Myocyte (in vitro differentiated cells): ENCODE measurements at regions not wholly inside any gene's neighbourhood (a gene's known extent, or its start where the extent isn't known, plus 50 kb on each side); places are given as distances from the start of the nearest gene placed in this dataset.

ENCODE experiments used
- DNase-seq: peaks from one replicate; pipeline ENCODE4 v3.0.0-alpha.2; 2012; ENCODE audit warnings: low read depth

GRCh38 chr5:171578829-171579491, 159.5 kb downstream of the FGF18 start:
- no peak for DNase-seq

- no peak for DNase-seq
Measured at GRCh38 chr5:171579976-171580411, 160.5 kb downstream of the FGF18 start.

- no peak for DNase-seq
Measured at GRCh38 chr5:171580502-171581265, 161.2 kb downstream of the FGF18 start.

GRCh38 chr5:171581781-171582180, 162.3 kb downstream of the FGF18 start:
- DNase-seq: no peak

GRCh38 chr5:171582849-171583248, 163.4 kb downstream of the FGF18 start:
- no peak for DNase-seq

- no peak for DNase-seq
Measured at GRCh38 chr5:171585981-171586380, 166.5 kb downstream of the FGF18 start.

- DNase-seq: no peak
Measured at GRCh38 chr5:171586436-171586835, 167.0 kb downstream of the FGF18 start.

- no peak for DNase-seq
Measured at GRCh38 chr5:171588046-171588445, 168.6 kb downstream of the FGF18 start.

GRCh38 chr5:171588790-171589189, 169.3 kb downstream of the FGF18 start:
- DNase-seq: no peak

GRCh38 chr5:171589461-171589860, 170.0 kb downstream of the FGF18 start:
- DNase-seq: no peak

- DNase-seq: no peak
Measured at GRCh38 chr5:171592076-171592475, 172.6 kb downstream of the FGF18 start.

- DNase-seq: no peak
Measured at GRCh38 chr5:171592736-171593135, 173.3 kb downstream of the FGF18 start.

- DNase-seq: no peak
Measured at GRCh38 chr5:171593401-171593800, 174.0 kb downstream of the FGF18 start.

- peak; percentile 45 for DNase-seq
Measured at GRCh38 chr5:171593976-171594375, 174.5 kb downstream of the FGF18 start.

- no peak for DNase-seq
Measured at GRCh38 chr5:171595401-171595800, 176.0 kb downstream of the FGF18 start.

- no peak for DNase-seq
Measured at GRCh38 chr5:171595801-171596231, 176.4 kb downstream of the FGF18 start.

GRCh38 chr5:171596391-171596878, 177.0 kb downstream of the FGF18 start:
- peak; percentile 63 for DNase-seq

GRCh38 chr5:171597946-171598640, 178.6 kb downstream of the FGF18 start:
- DNase-seq: no peak

GRCh38 chr5:171598641-171599152, 179.2 kb downstream of the FGF18 start:
- DNase-seq: no peak

GRCh38 chr5:171599411-171599810, 180.0 kb downstream of the FGF18 start:
- DNase-seq: no peak

GRCh38 chr5:171599957-171600612, 180.6 kb downstream of the FGF18 start:
- DNase-seq: no peak
